H9 (cell line): ENCODE measurements at regions not wholly inside any gene's neighbourhood (a gene's known extent, or its start where the extent isn't known, plus 50 kb on each side); places are given as distances from the start of the nearest gene placed in this dataset.

Source experiments
- DNase-seq: peaks from one replicate; pipeline ENCODE4 v3.0.0-alpha.2; 2017
- H2AFZ ChIP-seq: one replicate; pipeline ENCODE4 v1.6.1; 2013; ENCODE audit warnings: mild to moderate bottlenecking, low read length, control low read depth, moderate library complexity
- H2AK5ac ChIP-seq: 2 replicates; pipeline ENCODE4 v1.6.1; 2013; ENCODE audit warnings: low read length, control low read depth, mixed read lengths; ENCODE audit not compliant: insufficient read length
- H2BK120ac ChIP-seq: one replicate; pipeline ENCODE4 v1.6.1; 2013; ENCODE audit warnings: low read depth, mild to moderate bottlenecking, low read length, control low read depth, inconsistent platforms; ENCODE audit not compliant: poor library complexity, severe bottlenecking
- H2BK12ac ChIP-seq: 2 replicates; pipeline ENCODE4 v1.6.1; 2013; ENCODE audit warnings: low read length, control low read depth, mixed read lengths, low read depth; ENCODE audit not compliant: insufficient read length
- H2BK15ac ChIP-seq: 2 replicates; pipeline ENCODE4 v1.6.1; 2013; ENCODE audit warnings: low read depth, low read length, control low read depth
- H2BK20ac ChIP-seq: one replicate; pipeline ENCODE4 v1.6.1; 2013; ENCODE audit warnings: low read depth, mild to moderate bottlenecking, low read length, control low read depth, inconsistent platforms; ENCODE audit not compliant: poor library complexity, severe bottlenecking
- H2BK5ac ChIP-seq: 2 replicates; pipeline ENCODE4 v1.6.1; 2013; ENCODE audit warnings: low read length, control low read depth, mixed read lengths; ENCODE audit not compliant: insufficient read length
- H3K14ac ChIP-seq: 2 replicates; pipeline ENCODE4 v1.6.1; 2013; ENCODE audit warnings: low read length, control low read depth; ENCODE audit not compliant: insufficient read depth
- H3K18ac ChIP-seq: 2 replicates; pipeline ENCODE4 v1.6.1; 2013; ENCODE audit warnings: low read depth, mild to moderate bottlenecking, mixed read lengths, low read length, control low read depth; ENCODE audit not compliant: insufficient read length
- H3K23ac ChIP-seq: 2 replicates; pipeline ENCODE4 v1.6.1; 2013; ENCODE audit warnings: low read length, control low read depth, mixed read lengths, low read depth; ENCODE audit not compliant: insufficient read length
- H3K23me2 ChIP-seq: 2 replicates; pipeline ENCODE4 v1.6.1; 2013; ENCODE audit warnings: low read depth, mild to moderate bottlenecking, mixed read lengths, low read length, control low read depth; ENCODE audit not compliant: insufficient read length, poor library complexity, severe bottlenecking
- H3K27ac ChIP-seq: 2 replicates; pipeline ENCODE4 v1.5.1; 2013; ENCODE audit warnings: low read length, control low read depth, mixed read lengths, low read depth; ENCODE audit not compliant: insufficient read length
- H3K27me3 ChIP-seq: 2 replicates; pipeline ENCODE4 v1.6.1; 2013; ENCODE audit warnings: low read length, control low read depth, inconsistent platforms; ENCODE audit not compliant: insufficient read depth
- H3K4ac ChIP-seq: 2 replicates; pipeline ENCODE4 v1.6.1; 2013; ENCODE audit warnings: low read depth, mild to moderate bottlenecking, control low read depth, inconsistent platforms, low read length, moderate library complexity
- H3K4me1 ChIP-seq: 2 replicates; pipeline ENCODE4 v1.6.1; 2013; ENCODE audit warnings: low read length, control low read depth, inconsistent platforms; ENCODE audit not compliant: insufficient read depth
- H3K4me2 ChIP-seq: 2 replicates; pipeline ENCODE4 v1.6.1; 2013; ENCODE audit warnings: low read length, control low read depth, mixed read lengths; ENCODE audit not compliant: insufficient read length, insufficient read depth
- H3K56ac ChIP-seq: 2 replicates; pipeline ENCODE4 v1.6.1; 2013; ENCODE audit warnings: low read depth, mild to moderate bottlenecking, mixed read lengths, low read length, control low read depth; ENCODE audit not compliant: insufficient read length
- H3K79me1 ChIP-seq: 2 replicates; pipeline ENCODE4 v1.6.1; 2013; ENCODE audit warnings: low read depth, mild to moderate bottlenecking, moderate library complexity, low read length, control low read depth, inconsistent platforms; ENCODE audit not compliant: insufficient read depth, poor library complexity, severe bottlenecking
- H3K79me2 ChIP-seq: 2 replicates; pipeline ENCODE4 v1.6.1; 2013; ENCODE audit warnings: low read length, control low read depth, inconsistent platforms; ENCODE audit not compliant: insufficient read depth
- H3K9ac ChIP-seq: 2 replicates; pipeline ENCODE4 v1.6.1; 2013; ENCODE audit warnings: low read length, control low read depth, mixed read lengths; ENCODE audit not compliant: insufficient read length; ENCODE audit errors: extremely low read depth
- H3K9me3 ChIP-seq: one replicate; pipeline ENCODE4 v1.6.1; 2013; ENCODE audit warnings: low read depth, low read length, inconsistent platforms; ENCODE audit not compliant: control insufficient read depth
- H3T11ph ChIP-seq: one replicate; pipeline ENCODE4 v1.6.1; 2013; ENCODE audit warnings: mild to moderate bottlenecking, low read length, control low read depth, inconsistent platforms
- H4K20me1 ChIP-seq: one replicate; pipeline ENCODE4 v1.6.1; 2013; ENCODE audit not compliant: control insufficient read depth, insufficient read length, insufficient read depth
- H4K5ac ChIP-seq: 2 replicates; pipeline ENCODE4 v1.6.1; 2013; ENCODE audit warnings: low read depth, mild to moderate bottlenecking, mixed read lengths, low read length, control low read depth; ENCODE audit not compliant: insufficient read length
- H4K8ac ChIP-seq: replicated peaks from 2 replicates; pipeline ENCODE4 v1.6.1; 2013; ENCODE audit warnings: low read length, control low read depth, mixed read lengths, low read depth; ENCODE audit not compliant: insufficient read length
- H4K91ac ChIP-seq: 2 replicates; pipeline ENCODE4 v1.6.1; 2013; ENCODE audit warnings: low read depth, mild to moderate bottlenecking, moderate library complexity, mixed read lengths, low read length, control low read depth; ENCODE audit not compliant: insufficient read length
- H3K27ac Mint-ChIP-seq, 3 experiments: 2 replicates in 2 of 3; 3 replicates in 1 of 3; pipeline ENCODE4 v1.8.0; 2020 to 2021; ENCODE audit warnings: mixed read lengths in 3 of 3, mild to moderate bottlenecking in 1 of 3, moderate library complexity in 1 of 3
- H3K27me3 Mint-ChIP-seq: 2 replicates; pipeline ENCODE4 v1.8.0; 2021; ENCODE audit warnings: low read depth, mild to moderate bottlenecking, moderate library complexity, mixed read lengths
- H3K36me3 Mint-ChIP-seq, 3 experiments: 2 replicates in 2 of 3; 3 replicates in 1 of 3; pipeline ENCODE4 v1.8.0; 2020 to 2021; ENCODE audit warnings: low read depth in 3 of 3, mixed read lengths in 3 of 3; ENCODE audit not compliant: insufficient read depth in 1 of 3
- H3K4me1 Mint-ChIP-seq, 2 experiments: 2 replicates each; pipeline ENCODE4 v1.8.0; 2020; ENCODE audit warnings: mixed read lengths in 2 of 2
- H3K4me3 Mint-ChIP-seq, 2 experiments: 2 replicates in 1 of 2; 3 replicates in 1 of 2; pipeline ENCODE4 v1.8.0; 2020 to 2021; ENCODE audit warnings: mild to moderate bottlenecking in 2 of 2, mixed read lengths in 2 of 2, moderate library complexity in 1 of 2
- H3K9me3 Mint-ChIP-seq, 2 experiments: 2 replicates in 1 of 2; 3 replicates in 1 of 2; pipeline ENCODE4 v1.8.0; 2020; ENCODE audit warnings: mild to moderate bottlenecking in 2 of 2, mixed read lengths in 2 of 2, moderate library complexity in 1 of 2
- WGBS: extraction: QIAGEN DNeasy Blood & Tissue Kit; methylation state at CpG from one replicate; pipeline ENCODE4 v1.1.7; 2013; ENCODE audit warnings: missing lambda C conversion rate, low lambda C conversion rate, mixed read lengths; ENCODE audit not compliant: insufficient read length; ENCODE audit errors: extremely low coverage; 5-methylcytosine and 5-hydroxymethylcytosine counted together
- TF ChIP-seq, protein P1 (sequence below): fragments of 200-600 bp; sonication (generic); conservative IDR thresholded peaks from 3 replicates; pipeline ENCODE4 v1.8.0; 2021; ENCODE audit warnings: antibody characterized with exemption, mild to moderate bottlenecking

GRCh38 chr9:84170521-84171141 is 169.9 kb downstream of the SLC28A3 start:
- no peak overlapping the region for H4K5ac ChIP-seq
- H3K27ac ChIP-seq = no peak overlapping the region
- H2BK5ac ChIP-seq = no peak overlapping the region
- no peak overlapping the region for H3K4ac ChIP-seq
- TF ChIP-seq, protein P1, sequence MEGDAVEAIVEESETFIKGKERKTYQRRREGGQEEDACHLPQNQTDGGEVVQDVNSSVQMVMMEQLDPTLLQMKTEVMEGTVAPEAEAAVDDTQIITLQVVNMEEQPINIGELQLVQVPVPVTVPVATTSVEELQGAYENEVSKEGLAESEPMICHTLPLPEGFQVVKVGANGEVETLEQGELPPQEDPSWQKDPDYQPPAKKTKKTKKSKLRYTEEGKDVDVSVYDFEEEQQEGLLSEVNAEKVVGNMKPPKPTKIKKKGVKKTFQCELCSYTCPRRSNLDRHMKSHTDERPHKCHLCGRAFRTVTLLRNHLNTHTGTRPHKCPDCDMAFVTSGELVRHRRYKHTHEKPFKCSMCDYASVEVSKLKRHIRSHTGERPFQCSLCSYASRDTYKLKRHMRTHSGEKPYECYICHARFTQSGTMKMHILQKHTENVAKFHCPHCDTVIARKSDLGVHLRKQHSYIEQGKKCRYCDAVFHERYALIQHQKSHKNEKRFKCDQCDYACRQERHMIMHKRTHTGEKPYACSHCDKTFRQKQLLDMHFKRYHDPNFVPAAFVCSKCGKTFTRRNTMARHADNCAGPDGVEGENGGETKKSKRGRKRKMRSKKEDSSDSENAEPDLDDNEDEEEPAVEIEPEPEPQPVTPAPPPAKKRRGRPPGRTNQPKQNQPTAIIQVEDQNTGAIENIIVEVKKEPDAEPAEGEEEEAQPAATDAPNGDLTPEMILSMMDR = no peak
- no peaks in the 10 kb centered on the region for H3K4me1 ChIP-seq
- peak; percentile 50 for DNase-seq
- no peak overlapping the region for H4K8ac ChIP-seq
- no peaks in the 10 kb centered on the region for H3K23me2 ChIP-seq
- no peaks in the 10 kb centered on the region for H3K36me3 Mint-ChIP-seq
- WGBS = no CpG with 5 or more reads among the region's 9 CpGs
- no peaks in the 10 kb centered on the region for H3K79me1 ChIP-seq
- no peak overlapping the region for H3K4me2 ChIP-seq
- no peaks in the 10 kb centered on the region for H3K27me3 ChIP-seq
- H3K23ac ChIP-seq = no peak overlapping the region
- no peaks in the 10 kb centered on the region for H4K20me1 ChIP-seq
- H3K9me3 ChIP-seq = no peaks in the 10 kb centered on the region
- no peak overlapping the region for H3K9ac ChIP-seq
- no peak overlapping the region for H4K91ac ChIP-seq
- no peak overlapping the region for H2BK20ac ChIP-seq
- no peak overlapping the region for H3K4me3 Mint-ChIP-seq
- no peak overlapping the region for H2BK120ac ChIP-seq
- H2AK5ac ChIP-seq = no peak overlapping the region
- H2BK12ac ChIP-seq = no peak overlapping the region
- no peak overlapping the region for H3T11ph ChIP-seq
- H3K27ac Mint-ChIP-seq = no peak overlapping the region; a peak in 1 of 7 replicates
- no peaks in the 10 kb centered on the region for H3K79me2 ChIP-seq
- no peak overlapping the region for H3K18ac ChIP-seq
- no peaks in the 10 kb centered on the region; the same call in 1 of the 2 replicates for H3K27me3 Mint-ChIP-seq
- H2AFZ ChIP-seq = no peak overlapping the region
- H3K4me1 Mint-ChIP-seq = peaks cover 5 to 14% of the 10 kb centered on the region in 2 experiments
- H2BK15ac ChIP-seq = no peak overlapping the region
- no peaks in the 10 kb centered on the region for H3K9me3 Mint-ChIP-seq
- H3K14ac ChIP-seq = no peak overlapping the region
- no peak overlapping the region for H3K56ac ChIP-seq
